C4-2B (cell line): ENCODE measurements at regions not wholly inside any gene's neighbourhood (a gene's known extent, or its start where the extent isn't known, plus 50 kb on each side); places are given as distances from the start of the nearest gene placed in this dataset.

ENCODE experiments used
- ZFX ChIP-seq: fragments of 450-650 bp; IDR thresholded peaks from 2 replicates; pipeline ENCODE4 v1.6.1; 2017
- TF ChIP-seq, protein P1 (sequence below): fragments of 450-650 bp; conservative IDR thresholded peaks from 2 replicates; pipeline ENCODE4 v1.5.1; 2017; ENCODE audit warnings: mild to moderate bottlenecking

DNA sequence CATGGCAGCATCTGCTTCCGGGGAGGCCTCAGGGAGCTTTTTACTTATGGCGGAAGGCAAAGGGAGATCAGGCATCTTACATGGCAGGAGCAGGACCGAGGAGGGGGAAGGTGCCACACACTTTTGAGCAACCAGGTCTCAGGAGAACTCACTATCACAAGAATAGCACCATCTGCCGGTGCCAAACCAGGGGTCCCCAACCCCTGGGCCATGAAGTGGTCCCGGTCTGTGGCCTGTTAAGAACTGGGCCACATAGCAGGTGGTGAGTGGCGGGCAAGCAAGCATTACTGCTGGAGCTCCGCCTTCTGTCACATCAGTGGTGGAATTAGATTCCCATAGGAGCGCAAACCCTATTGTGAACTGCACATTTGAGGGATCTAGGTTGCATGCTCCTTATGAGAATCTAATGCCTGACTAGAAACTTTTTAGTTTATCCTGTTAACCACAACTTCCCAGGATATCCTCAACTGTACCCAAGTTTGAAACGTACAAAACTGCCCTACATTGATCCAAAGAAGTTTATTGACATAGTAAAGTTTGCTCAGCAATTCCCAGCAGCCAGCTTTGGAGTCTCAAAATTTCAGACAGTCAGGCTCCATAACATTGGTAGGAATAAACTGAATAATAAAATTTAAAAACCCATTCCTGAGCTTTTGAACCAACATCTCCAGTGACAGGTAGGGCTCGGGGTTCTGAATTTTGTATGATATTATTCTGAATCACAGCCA is 228.4 kb upstream of the TAC1 start:
- TF ChIP-seq, protein P1, sequence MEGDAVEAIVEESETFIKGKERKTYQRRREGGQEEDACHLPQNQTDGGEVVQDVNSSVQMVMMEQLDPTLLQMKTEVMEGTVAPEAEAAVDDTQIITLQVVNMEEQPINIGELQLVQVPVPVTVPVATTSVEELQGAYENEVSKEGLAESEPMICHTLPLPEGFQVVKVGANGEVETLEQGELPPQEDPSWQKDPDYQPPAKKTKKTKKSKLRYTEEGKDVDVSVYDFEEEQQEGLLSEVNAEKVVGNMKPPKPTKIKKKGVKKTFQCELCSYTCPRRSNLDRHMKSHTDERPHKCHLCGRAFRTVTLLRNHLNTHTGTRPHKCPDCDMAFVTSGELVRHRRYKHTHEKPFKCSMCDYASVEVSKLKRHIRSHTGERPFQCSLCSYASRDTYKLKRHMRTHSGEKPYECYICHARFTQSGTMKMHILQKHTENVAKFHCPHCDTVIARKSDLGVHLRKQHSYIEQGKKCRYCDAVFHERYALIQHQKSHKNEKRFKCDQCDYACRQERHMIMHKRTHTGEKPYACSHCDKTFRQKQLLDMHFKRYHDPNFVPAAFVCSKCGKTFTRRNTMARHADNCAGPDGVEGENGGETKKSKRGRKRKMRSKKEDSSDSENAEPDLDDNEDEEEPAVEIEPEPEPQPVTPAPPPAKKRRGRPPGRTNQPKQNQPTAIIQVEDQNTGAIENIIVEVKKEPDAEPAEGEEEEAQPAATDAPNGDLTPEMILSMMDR, result no peak
- TF ChIP-seq ZFX, result no peak
